A549 (cell line): ENCODE measurements at regions not wholly inside any gene's neighbourhood (a gene's known extent, or its start where the extent isn't known, plus 50 kb on each side); places are given as distances from the start of the nearest gene placed in this dataset.

Source experiments
- MYC ChIP-seq: IDR thresholded peaks from 2 replicates; pipeline ENCODE4 v1.6.1; 2012; ENCODE audit warnings: mild to moderate bottlenecking, inconsistent platforms, low read length, improper control_type of control experiment, borderline replicate concordance
- POLR2AphosphoS2 ChIP-seq: conservative IDR thresholded peaks from 2 replicates; pipeline ENCODE4 v1.6.1; 2012; ENCODE audit warnings: low read length, improper control_type of control experiment, inconsistent platforms
- RAD21 ChIP-seq, 2 experiments: fragments of >200 bp in 1 of 2; sonication (Bioruptor Twin) in 1 of 2; formaldehyde crosslinking in 1 of 2; IDR thresholded peaks in 1 of 2; conservative IDR thresholded peaks in 1 of 2; 2 replicates in 1 of 2; 3 replicates in 1 of 2; pipeline ENCODE4 v1.6.1; 2012 to 2018; ENCODE audit warnings: inconsistent platforms in 1 of 2

DNA sequence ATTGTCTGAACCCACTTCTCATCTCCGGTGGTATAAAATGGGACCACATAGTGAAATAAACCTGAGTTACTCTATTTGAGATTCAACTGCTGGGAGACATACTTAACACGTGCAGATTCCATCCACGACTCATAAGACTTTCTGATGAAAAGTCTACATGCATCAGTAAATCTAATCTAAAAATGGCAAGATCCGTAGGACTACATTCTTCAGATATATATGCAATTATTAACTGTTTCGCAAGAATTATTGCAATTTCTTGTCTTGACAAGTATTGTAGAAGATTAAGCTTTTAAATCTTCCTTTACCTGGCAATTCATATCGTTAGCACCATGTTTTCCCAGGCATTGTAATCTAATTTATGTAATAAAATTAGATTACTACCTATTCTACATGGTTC is 718.7 kb upstream of the CBLB start:
- TF ChIP-seq POLR2AphosphoS2 (no peak), RAD21 (conservative IDR thresholded peaks at IDR 0.05 in 1 of 2, IDR thresholded peaks at IDR 0.05 in 1 of 2) (no peak), MYC (no peak)
